Activated naive CD4-positive, alpha-beta T cell treated with anti-CD3 and anti-CD28 coated beads for 36 hours (primary cell): ENCODE measurements at regions not wholly inside any gene's neighbourhood (a gene's known extent, or its start where the extent isn't known, plus 50 kb on each side); places are given as distances from the start of the nearest gene placed in this dataset.

Source experiments
- CTCF ChIA-PET: fragments of 350-600 bp; sonication (Branson Sonifier 250); formaldehyde crosslinking; loops from one replicate; lab custom pipeline; 2021; ENCODE audit warnings: antibody characterized with exemption; lab: Charles Lee
- DNase-seq: peaks from one replicate; pipeline ENCODE4 v3.0.0-alpha.2; 2020
- H3K27ac Mint-ChIP-seq: one replicate; pipeline ENCODE4 v1.8.0; 2021; ENCODE audit warnings: mild to moderate bottlenecking, mixed read lengths
- H3K27me3 Mint-ChIP-seq: one replicate; pipeline ENCODE4 v1.8.0; 2021; ENCODE audit warnings: low read depth, mixed read lengths
- H3K36me3 Mint-ChIP-seq: one replicate; pipeline ENCODE4 v1.8.0; 2021; ENCODE audit warnings: low read depth, mixed read lengths
- H3K4me1 Mint-ChIP-seq: one replicate; pipeline ENCODE4 v1.8.0; 2021; ENCODE audit warnings: low read depth, mixed read lengths
- H3K4me3 Mint-ChIP-seq: one replicate; pipeline ENCODE4 v1.8.0; 2021; ENCODE audit warnings: mild to moderate bottlenecking, moderate library complexity, mixed read lengths
- H3K9me3 Mint-ChIP-seq: one replicate; pipeline ENCODE4 v1.8.0; 2021; ENCODE audit warnings: mixed read lengths
- intact Hi-C: fragments of 100-400 bp; cut with micrococcal nuclease; formaldehyde crosslinking; loops from one replicate; pipeline ENCODE4 v1.15.1; 2023

DNA sequence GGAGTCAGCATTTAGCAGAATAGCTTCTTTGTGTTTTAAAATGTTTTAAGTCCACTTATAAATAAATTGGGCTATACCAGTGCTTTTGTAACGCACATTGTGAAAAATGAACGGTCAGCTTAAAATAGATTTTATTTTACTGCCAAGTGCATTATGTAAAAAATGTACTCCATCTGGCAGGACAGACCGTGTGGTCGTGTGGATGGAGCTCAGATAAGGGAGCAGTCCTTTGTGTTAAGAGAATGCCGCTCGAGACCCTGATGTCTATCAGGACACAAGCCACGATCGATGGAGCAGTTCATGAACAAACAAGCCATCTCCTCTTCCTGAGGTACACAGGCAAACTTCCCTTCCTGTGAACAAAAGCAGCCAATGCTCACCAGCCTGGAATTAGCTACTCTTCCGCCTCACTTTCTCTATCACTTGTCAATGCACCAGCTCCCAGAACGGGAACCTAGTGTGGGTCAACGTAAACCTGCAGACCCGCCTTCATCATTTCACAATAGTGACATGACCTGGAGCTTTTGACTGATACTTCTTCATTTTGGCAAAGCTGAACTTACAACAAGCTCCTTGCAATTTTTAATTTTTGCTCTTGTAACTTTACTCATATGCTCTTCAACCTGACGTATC is 243.5 kb downstream of the TGFB2 start:
- DNase-seq = no peak
- Mint-ChIP-seq H3K27me3 (peaks cover 18% of the 10 kb centered on the region), H3K27ac (no peak overlapping the region), H3K4me1 (no peaks in the 10 kb centered on the region), H3K36me3 (no peaks in the 10 kb centered on the region), H3K9me3 (peaks cover 3% of the 10 kb centered on the region), H3K4me3 (no peak overlapping the region)
- intact Hi-C loops = no loop called here
- CTCF ChIA-PET = interaction anchor here (1.5 kb wide), 1 partner anchor 68 kb away, joined by 3 read pairs; no protein-coding TSS in a partner anchor

DNA sequence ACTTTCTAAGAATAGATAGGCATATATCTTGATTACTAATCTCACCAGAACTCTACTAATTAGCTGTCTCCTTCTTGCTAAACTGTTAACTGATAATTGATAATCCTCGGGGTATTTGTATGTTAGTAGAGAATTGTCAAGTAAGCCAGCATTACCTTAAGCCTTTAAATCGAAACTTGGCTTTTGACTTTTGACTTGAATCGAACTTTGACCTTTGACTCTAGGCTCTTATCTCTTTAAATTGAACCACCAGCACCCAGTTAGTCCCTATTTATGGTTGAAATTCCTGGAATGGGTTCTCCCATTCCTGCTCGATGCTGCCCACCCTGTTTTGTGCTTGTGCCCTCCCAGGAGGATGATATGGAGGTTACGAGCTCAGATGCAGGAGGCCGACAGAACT is 244.4 kb downstream of the TGFB2 start:
- no peaks in the 10 kb centered on the region for H3K9me3 Mint-ChIP-seq
- intact Hi-C loops = no loop called here
- H3K27me3 Mint-ChIP-seq = peaks cover 14% of the 10 kb centered on the region
- DNase-seq = no peak
- CTCF ChIA-PET = interaction anchor here (1.5 kb wide), 1 partner anchor 68 kb away, joined by 3 read pairs; no protein-coding TSS in a partner anchor
- H3K4me3 Mint-ChIP-seq = no peak overlapping the region
- no peak overlapping the region for H3K27ac Mint-ChIP-seq
- no peaks in the 10 kb centered on the region for H3K36me3 Mint-ChIP-seq
- no peaks in the 10 kb centered on the region for H3K4me1 Mint-ChIP-seq

DNA sequence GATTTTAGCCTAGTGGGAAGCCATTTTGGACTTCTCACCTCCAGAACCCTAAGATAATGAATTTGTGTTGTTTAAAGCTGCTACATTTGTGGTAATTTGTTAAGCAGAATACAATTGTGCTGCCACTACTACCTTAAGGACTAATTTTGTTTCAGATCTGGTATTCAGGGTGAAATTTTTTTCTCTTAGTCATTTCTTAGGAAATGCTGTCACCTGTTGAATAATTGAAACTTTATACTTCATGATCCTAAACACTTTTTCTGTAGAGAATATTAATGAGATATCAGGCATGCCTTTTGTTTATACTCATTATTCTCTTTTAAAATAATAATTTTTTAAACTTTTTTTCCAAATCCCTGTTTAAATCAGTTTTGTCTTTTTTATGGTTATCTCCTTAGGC is 246.8 kb downstream of the TGFB2 start:
- intact Hi-C loops = no loop called here
- Mint-ChIP-seq H3K4me1 (no peaks in the 10 kb centered on the region), H3K9me3 (no peaks in the 10 kb centered on the region), H3K27me3 (peaks cover 8% of the 10 kb centered on the region), H3K36me3 (no peaks in the 10 kb centered on the region), H3K4me3 (no peak overlapping the region), H3K27ac (no peak overlapping the region)
- no peak for DNase-seq
- CTCF ChIA-PET = no interaction called here

DNA sequence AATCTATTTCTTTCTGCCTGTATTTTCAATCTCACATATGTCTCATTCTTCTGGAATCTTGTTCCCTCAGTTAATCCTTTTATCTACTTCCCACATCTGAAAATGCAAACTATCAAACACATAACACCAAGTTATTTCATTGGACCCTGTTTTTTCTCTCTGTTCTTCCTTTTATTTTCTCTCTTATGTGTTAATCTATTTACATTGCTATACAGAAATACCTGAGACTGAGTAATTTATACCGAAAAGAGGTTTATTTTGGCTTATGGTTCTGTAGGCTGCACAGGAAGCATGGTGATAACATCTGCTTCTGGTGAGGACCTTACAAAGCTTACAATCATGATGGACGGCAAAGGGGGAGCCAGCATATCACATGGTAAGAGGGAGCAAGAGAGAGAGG is 247.6 kb downstream of the TGFB2 start:
- CTCF ChIA-PET = interaction anchor here (0.6 kb wide), 1 partner anchor 264 kb away, joined by 3 read pairs; no protein-coding TSS in a partner anchor
- no peak for DNase-seq
- Mint-ChIP-seq H3K36me3 (no peaks in the 10 kb centered on the region), H3K9me3 (no peaks in the 10 kb centered on the region), H3K27me3 (peaks cover 9% of the 10 kb centered on the region), H3K4me3 (no peak overlapping the region), H3K27ac (no peak overlapping the region), H3K4me1 (no peaks in the 10 kb centered on the region)
- intact Hi-C loops = no loop called here

DNA sequence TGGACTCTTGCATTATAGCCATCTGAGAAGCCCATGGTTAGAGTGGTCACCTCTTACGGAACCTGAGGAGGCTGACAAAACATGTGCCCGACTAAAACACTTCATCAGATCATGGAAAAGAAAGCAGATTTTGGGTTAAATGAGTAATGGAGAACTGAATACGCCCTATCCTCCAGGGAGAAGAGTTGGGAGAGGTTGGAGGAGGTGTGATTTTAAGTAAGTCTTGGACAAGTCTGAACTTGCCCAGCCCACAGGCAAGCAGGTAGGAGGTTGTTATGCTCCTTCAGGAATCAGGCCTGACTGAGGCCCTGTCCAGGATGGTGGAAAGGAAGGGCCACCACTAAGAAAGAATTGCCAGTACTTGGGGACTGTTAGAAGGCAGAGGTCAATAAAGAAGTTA is 255.8 kb downstream of the TGFB2 start:
- no peaks in the 10 kb centered on the region for H3K36me3 Mint-ChIP-seq
- no peaks in the 10 kb centered on the region for H3K9me3 Mint-ChIP-seq
- H3K27ac Mint-ChIP-seq = peak overlapping the region; percentile 62
- no peak for DNase-seq
- H3K27me3 Mint-ChIP-seq = peaks cover 2% of the 10 kb centered on the region
- H3K4me1 Mint-ChIP-seq = no peaks in the 10 kb centered on the region
- CTCF ChIA-PET = no interaction called here
- intact Hi-C loops = no loop called here
- no peak overlapping the region for H3K4me3 Mint-ChIP-seq

DNA sequence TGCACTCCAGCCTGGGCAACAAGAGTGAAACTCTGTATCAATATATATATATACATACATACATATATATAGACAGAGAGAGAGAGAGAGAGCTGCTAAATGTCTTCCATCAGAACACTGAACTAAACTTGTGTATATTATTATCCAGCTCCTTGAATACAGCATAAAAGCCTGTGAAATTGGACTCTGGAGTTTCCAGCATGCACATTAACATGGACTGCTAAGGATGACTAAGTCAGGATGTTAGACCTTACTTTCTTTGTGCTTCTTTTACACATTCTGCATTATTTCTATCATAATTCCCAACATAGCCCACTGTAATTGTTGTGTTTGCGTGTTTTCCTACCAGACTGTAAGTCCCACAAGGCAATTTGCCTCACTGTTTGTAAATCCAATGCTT is 259.1 kb downstream of the TGFB2 start:
- no peak for DNase-seq
- Mint-ChIP-seq H3K4me1 (no peaks in the 10 kb centered on the region), H3K27ac (no peak overlapping the region), H3K27me3 (no peaks in the 10 kb centered on the region), H3K9me3 (peaks cover 7% of the 10 kb centered on the region), H3K4me3 (no peak overlapping the region), H3K36me3 (no peaks in the 10 kb centered on the region)
- CTCF ChIA-PET = no interaction called here
- intact Hi-C loops = no loop called here

DNA sequence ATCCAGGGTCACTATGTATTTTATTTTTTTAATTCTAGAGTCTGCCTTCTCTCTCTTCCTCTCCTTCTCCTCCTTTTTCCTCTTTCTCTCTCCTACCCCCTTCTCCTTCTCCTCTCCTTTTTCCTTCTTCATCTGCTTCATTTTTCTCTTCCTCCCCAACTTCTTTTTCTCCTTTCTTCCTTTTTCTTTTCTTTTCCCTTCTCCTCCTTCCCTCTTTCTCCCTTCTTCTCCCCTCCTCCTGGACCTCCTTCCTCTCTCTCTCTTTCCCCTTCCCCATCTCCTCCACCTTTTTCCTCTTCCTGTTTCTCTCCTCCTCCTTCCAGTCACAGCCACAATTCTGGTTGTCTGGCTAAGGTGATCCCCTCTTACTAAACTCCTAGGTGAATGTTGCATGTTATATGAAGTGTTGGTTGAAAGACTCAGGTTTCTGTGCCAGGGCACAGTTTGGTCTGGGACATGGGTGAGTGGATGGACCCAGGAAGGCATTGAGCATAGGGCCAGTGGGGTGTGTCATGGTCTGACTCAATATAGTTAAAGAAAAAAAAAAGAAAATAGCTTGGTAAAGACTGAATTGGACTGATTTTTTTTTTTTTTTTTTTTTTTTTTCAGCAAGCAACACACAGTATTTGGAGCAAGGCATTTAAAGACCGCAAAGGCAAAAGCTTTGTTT is 266.9 kb downstream of the TGFB2 start:
- Mint-ChIP-seq H3K9me3 (peaks cover 7% of the 10 kb centered on the region), H3K4me3 (no peak overlapping the region), H3K36me3 (no peaks in the 10 kb centered on the region), H3K4me1 (no peaks in the 10 kb centered on the region), H3K27ac (no peak overlapping the region), H3K27me3 (no peaks in the 10 kb centered on the region)
- intact Hi-C loops = no loop called here
- no peak for DNase-seq
- CTCF ChIA-PET = no interaction called here

DNA sequence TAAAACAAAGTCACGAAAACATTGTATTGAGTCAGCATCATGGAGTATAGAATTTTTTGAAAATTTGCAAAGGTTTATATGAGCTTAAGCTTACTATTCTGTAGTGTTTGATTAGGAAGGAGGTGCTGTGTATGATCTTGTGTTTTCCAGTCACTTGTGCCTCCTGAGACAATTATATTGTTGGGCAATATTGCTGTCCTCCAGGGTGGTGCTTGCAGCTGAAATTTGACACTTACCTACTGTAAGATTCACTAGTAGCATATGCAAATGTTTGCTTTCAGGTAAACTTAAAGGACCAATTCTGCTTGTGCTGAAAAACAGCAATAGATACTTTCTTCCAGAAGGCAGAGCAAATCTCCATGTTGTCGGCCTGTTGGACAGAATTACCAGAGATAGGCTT is 268.0 kb downstream of the TGFB2 start:
- H3K27me3 Mint-ChIP-seq = no peaks in the 10 kb centered on the region
- CTCF ChIA-PET = no interaction called here
- no peak for DNase-seq
- no peak overlapping the region for H3K27ac Mint-ChIP-seq
- no peak overlapping the region for H3K4me3 Mint-ChIP-seq
- H3K4me1 Mint-ChIP-seq = no peaks in the 10 kb centered on the region
- intact Hi-C loops = no loop called here
- no peaks in the 10 kb centered on the region for H3K36me3 Mint-ChIP-seq
- H3K9me3 Mint-ChIP-seq = peaks cover 5% of the 10 kb centered on the region

DNA sequence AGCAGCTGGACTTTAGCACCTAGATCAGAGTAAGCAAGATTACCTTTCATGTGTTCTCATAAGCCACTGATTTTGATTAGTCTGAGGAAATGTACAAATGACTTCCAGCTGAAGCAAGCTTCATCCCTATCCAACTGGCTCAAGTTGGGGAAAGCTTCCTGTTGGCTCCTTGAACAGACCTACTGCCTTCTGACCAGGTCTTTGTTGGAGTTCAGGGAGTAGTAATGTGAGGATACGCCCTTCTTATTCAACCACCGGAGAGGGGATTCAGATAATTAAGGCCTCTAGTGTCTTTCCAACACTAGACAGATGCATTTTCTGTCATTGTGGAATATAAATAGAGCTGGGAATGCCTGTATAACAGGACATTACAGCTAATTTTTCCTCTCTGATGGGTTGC is 268.9 kb downstream of the TGFB2 start:
- Mint-ChIP-seq H3K9me3 (no peaks in the 10 kb centered on the region), H3K27ac (no peak overlapping the region), H3K27me3 (no peaks in the 10 kb centered on the region), H3K4me3 (no peak overlapping the region), H3K36me3 (no peaks in the 10 kb centered on the region), H3K4me1 (no peaks in the 10 kb centered on the region)
- CTCF ChIA-PET = no interaction called here
- no peak for DNase-seq
- intact Hi-C loops = no loop called here

DNA sequence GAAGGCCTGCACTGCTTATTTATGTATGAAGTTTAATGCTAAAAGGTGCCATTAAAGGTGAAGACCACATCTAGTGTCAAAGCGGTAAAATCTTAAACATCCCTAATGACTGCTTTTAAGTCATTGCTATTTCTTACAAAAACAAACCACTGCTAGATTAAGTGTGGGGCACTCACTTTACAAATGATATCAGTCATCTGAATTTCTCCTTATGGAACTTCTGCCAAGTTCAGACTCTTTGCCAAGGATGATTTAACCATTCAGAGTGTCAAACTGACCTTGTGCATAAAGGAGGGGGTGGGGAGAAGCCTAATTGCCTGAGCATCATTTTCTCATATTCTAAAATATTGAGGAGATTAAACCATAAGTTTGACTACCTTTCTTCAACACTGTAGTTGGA is 271.5 kb downstream of the TGFB2 start:
- Mint-ChIP-seq H3K4me1 (no peaks in the 10 kb centered on the region), H3K27ac (no peak overlapping the region), H3K27me3 (peaks cover 3% of the 10 kb centered on the region), H3K36me3 (no peaks in the 10 kb centered on the region), H3K4me3 (no peak overlapping the region), H3K9me3 (peaks cover 2% of the 10 kb centered on the region)
- intact Hi-C loops = no loop called here
- CTCF ChIA-PET = no interaction called here
- no peak for DNase-seq

DNA sequence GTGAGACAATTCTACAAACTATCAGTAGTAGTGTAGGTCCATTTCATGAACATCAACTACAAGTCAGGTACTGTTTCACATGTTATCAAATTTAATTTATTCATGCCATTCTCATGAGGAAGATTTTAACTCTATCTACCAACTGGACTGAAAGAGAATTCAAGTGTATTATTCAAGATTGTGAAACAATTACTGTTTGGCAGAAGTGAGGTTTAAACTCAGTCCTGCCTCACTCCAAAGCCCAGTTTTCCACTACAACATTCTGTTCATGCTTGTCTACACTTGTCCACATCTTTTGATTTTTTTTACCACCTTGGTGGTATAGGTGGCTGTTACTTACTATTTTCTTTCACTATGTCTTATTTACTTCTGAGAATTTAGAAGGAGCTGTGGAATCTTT is 272.9 kb downstream of the TGFB2 start:
- H3K9me3 Mint-ChIP-seq = peaks cover 2% of the 10 kb centered on the region
- H3K4me1 Mint-ChIP-seq = no peaks in the 10 kb centered on the region
- H3K36me3 Mint-ChIP-seq = no peaks in the 10 kb centered on the region
- peaks cover 3% of the 10 kb centered on the region for H3K27me3 Mint-ChIP-seq
- H3K27ac Mint-ChIP-seq = no peak overlapping the region
- intact Hi-C loops = no loop called here
- no peak overlapping the region for H3K4me3 Mint-ChIP-seq
- DNase-seq = no peak
- CTCF ChIA-PET = no interaction called here

DNA sequence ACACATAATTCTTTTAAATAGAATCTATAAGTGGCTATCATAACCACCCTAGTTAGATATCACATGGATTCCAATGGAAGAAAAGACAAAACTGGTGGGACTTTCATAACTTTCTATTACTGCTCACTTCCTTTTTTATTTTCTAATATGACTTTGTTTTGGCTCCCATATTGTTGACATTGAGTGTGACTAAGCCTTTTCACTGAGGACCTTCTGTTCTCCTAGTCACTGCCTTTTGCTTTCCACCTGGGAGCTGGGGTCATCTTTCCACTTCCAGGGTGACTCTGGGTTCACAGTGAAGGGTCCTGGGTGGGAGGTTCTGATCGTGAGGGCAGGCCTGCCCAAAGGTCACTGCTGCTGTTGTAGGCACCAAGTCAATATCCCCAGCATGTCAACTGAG is 275.8 kb downstream of the TGFB2 start:
- no peak overlapping the region for H3K4me3 Mint-ChIP-seq
- peaks cover 3% of the 10 kb centered on the region for H3K27me3 Mint-ChIP-seq
- no peak overlapping the region for H3K27ac Mint-ChIP-seq
- no peak for DNase-seq
- H3K4me1 Mint-ChIP-seq = no peaks in the 10 kb centered on the region
- intact Hi-C loops = no loop called here
- H3K9me3 Mint-ChIP-seq = peaks cover 2% of the 10 kb centered on the region
- no peaks in the 10 kb centered on the region for H3K36me3 Mint-ChIP-seq
- CTCF ChIA-PET = no interaction called here

DNA sequence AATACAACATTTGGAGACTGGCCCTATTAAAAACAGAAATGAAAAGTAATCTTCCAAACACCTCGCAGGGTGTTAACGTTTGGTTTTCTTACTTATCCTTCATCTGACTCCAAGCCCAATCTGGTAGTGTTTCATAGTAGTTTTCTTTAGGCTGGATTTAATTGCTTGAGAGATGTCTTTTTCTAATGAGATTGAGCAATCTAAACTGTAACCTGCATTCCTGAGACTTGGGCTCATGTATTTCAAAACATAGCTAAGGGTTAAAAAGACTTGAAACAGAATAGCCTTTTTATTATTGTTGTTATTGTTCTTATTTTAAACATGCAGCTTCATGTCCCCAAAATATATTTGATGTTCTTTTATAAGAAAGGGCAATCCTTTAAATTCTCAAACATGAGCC is 278.9 kb downstream of the TGFB2 start:
- no peak overlapping the region for H3K27ac Mint-ChIP-seq
- no peaks in the 10 kb centered on the region for H3K4me1 Mint-ChIP-seq
- CTCF ChIA-PET = no interaction called here
- peaks cover 3% of the 10 kb centered on the region for H3K27me3 Mint-ChIP-seq
- no peaks in the 10 kb centered on the region for H3K36me3 Mint-ChIP-seq
- intact Hi-C loops = no loop called here
- DNase-seq = no peak
- H3K9me3 Mint-ChIP-seq = peaks cover 9% of the 10 kb centered on the region
- H3K4me3 Mint-ChIP-seq = no peak overlapping the region
